HG03108 (cell line): ENCODE measurements at regions not wholly inside any gene's neighbourhood (a gene's known extent, or its start where the extent isn't known, plus 50 kb on each side); places are given as distances from the start of the nearest gene placed in this dataset.

Source experiments
- ATAC-seq: cut with Tn5 transposase; IDR thresholded peaks from one replicate; pipeline ENCODE4 v1.9.1; 2021; ENCODE audit warnings: moderate library complexity; ENCODE audit not compliant: unreplicated experiment

DNA sequence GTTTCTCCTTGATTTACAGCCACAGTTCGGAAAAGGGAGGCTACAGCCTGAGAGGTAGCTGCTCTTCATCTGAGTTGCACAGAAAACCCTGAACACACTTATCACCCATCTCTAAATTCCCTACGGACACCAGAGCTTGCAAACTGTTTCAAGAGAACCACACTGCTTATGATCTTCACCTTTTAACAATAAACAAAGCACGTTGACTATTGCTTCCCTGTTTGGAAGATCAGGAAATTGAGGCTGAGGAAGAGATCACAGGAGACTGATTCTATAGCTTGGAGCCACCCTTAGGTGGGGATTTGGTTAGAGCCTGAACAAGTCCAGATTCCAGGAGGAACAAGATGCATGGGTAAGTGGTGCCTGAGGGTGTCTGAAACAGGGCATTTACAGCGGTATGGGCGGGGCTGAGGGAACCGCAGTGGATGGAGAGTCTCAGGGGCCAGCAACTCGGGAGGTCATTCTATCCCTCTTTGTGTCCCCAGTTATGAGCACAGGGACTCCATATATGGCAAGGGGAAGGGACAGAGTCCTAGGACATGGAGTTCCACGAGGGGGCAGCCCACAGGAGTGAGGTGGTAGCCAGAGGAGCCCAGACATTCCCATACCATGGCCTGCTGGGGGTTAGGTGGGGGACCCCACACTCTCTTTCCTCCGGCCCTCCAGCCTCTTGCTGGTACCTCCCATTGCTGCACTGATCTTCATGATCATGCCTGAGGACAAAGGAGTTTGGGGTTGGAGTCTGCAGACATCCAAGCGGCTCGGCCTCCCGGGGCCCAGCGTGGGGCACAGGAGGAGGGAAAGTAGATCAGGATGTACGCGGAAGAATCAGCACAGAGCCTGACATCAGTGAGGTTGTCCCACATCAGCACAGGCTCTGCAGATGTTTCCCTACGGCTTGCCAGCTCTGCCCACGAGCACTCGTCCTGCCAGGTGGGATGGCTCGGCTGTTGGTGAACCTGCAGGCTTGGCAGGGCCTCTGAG lies 162.3 kb upstream of the ZNF536 start:
- no peak for ATAC-seq

DNA sequence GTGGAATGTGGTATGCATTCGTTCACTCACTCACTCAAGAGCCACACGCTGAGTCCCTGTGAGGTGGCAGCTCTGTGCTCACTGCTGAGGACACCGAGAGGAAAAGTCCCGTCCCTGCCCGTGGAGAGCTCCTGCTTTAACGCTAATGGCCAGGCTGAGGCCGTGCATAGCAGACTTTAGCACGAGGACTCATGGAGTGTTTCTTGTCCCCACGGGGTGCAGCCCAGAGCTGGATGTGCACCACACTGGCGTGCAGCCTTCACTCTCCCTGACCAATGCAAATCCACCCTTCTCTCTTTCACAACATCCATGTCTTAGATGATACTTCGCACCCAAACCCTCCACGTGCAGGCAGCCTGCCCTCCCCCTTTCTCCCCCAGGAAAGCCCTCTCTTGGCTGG lies 159.6 kb upstream of the ZNF536 start:
- ATAC-seq, result no peak

DNA sequence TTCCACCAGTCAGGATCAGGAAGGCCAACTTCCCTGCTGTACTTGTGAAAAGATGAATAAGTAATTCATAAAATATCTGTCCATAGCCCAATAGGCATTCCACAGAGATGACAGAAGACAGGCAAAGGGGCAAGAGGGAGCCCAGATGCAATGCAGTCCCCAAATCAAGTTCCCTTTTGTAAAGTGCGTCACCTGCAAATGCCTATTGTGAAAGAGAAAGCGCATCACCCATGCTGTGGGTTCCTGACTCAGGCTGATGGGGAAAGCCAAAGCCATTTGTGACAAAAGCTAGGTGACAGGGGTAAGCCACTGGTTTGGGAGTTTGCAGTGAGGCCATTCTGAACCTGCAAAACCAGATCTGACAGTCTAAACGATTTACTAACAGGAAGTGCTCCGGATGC lies 157.5 kb upstream of the ZNF536 start:
- ATAC-seq, result no peak

DNA sequence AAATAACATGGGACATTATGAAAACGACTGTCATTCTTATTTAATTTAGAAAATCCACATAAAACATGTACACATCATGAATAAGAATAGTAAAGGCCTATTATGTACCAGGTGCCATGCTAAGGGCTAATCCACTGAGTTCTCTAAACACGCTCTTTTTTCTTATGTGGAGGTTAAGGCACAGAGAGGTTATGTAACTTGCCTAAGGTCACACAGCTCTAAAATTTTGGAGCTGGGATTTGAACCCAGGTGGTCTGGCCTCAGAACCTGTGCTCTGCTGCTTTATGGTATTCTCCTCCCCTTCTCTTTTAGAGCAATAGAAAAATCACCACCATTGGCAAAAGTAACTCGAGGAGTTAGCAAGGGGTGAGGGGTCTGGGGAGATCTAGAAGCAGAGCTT lies 156.9 kb upstream of the ZNF536 start:
- no peak for ATAC-seq

DNA sequence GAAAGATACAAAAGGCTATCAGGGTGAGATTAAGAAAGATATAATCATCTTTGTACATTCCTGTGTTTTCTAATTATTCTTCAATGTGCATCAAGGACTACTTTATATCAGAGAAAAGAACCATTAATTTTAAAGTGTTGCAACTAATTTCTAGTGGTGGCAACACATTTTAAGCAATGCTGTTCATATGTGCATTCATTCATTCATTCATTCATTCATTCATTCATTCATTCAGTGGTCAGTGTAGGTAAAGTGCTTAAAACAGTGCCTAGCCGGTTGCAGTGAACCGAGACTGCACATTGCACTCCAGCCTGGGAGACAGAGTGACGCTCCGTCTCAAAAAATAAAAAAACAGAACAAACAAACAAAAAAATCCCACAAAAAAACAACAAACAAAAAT lies 155.7 kb upstream of the ZNF536 start:
- no peak for ATAC-seq

DNA sequence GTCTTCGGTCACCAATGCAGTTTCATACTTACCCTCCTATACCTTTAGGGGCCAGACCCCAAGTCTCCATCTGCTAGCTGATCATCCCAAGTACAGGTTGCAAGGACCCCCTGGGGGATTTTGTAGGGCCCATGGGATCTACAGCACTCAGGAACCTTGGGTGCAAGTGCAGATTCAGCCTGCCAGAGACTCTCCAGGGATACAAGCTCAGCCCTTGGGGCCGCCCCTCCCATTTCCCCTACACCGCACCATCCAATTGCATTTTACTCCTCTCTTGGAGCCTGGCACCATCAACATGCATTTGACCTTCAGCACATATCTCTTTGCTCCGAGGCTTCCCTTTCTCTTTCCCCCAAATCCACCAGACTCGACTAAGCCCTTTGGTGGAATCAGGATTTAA lies 154.7 kb upstream of the ZNF536 start:
- ATAC-seq, result no peak

DNA sequence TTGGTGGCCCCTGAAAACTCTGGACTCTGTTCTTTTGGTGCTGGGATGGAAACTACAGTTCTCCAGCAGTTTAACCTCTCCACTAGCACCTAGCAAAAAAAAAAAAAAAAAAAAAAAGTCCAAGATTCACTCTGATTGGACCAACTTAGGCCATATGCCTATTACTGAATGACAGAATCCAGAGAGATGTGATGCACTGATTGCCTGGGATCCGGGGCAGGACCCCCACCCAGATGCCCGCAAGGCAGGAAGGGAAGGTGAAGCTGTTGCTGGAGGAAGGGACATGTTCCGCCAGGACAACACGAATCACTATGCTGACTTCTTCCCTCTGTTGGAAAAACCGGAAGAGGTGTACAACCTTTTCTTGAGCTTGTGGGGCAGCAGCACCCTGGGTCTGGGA lies 152.5 kb upstream of the ZNF536 start:
- ATAC-seq, result no peak

DNA sequence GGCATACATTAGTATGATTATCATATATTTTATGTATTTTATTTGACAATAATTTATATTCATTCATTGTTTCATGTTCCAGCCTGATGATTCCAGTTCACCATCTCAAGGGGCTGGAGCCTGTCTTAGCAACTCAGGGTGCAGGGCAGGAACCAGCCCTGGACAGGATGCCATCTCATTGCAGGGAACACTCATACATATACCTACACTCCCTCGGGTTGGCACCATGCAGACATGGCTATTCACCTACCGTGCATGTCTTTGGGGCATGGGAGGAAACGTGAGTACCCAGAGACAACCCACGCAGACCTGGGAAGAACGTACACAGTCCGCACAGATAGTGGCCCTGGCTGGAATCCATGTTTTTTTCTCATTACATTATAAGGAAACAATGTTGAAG lies 151.0 kb upstream of the ZNF536 start:
- ATAC-seq, result no peak

DNA sequence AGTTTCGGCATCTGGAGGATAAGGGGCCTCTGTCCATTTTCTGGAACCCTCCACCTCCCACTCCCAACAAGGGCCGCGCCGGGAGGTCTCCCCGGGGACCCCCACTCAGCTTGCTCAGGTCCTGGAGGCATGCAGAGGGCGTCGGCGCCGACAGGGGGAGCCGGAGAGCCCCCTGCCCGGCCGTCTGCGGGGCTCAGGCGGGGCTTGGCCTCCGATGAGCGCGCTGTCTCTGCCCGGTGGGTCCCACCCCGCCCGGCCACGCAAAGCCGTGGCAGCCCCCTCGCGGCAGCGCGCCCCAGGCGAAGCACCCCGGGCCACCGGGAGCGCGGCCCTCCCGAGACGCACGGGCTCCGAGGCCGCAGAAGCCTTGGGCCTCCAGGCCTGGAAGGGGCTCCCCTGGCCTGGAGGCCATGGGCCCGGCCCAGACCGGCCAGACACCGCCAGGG lies 149.7 kb upstream of the ZNF536 start:
- no peak for ATAC-seq

DNA sequence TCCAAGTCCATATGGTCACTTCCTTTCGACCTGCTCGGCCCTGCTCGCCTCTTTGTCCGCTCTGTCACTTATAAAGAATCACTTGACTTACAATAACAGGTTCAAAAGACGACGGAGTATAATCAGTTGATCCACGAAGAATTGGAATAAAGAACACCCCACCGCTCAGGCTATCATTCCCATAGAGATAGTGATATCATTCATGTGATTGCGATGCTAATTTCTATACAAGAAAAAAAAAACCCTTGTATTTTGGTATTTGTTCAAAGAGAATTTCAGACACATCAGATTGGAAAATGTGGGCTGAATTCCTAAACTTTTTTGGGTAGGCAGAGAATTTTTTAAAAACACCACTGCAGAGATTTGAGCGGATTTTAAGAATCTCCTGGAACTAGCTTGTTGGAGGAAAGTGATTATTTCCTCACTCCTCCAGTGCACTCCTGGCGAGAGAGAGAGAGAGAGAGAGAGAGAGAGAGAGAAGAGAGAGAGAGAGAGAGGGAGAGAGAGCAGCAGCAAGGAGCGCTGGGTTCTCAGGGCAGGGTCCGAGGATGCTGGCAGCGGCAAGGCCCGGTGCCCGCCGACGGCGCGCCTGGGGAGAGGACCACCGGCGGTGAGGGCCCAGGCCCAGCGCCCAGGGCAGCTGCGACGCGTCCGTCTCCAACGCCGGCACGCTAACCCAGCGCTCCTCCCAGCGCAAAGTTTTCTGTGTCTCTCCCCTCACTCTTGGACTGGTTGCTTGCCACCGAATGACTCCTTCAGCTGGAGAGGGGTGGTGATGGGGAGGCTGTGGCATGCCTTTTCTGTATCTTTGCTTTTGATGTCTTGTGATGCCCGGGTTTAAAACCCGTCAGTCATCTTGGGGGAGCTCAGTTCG lies 149.0 kb upstream of the ZNF536 start:
- ATAC-seq, result no peak

DNA sequence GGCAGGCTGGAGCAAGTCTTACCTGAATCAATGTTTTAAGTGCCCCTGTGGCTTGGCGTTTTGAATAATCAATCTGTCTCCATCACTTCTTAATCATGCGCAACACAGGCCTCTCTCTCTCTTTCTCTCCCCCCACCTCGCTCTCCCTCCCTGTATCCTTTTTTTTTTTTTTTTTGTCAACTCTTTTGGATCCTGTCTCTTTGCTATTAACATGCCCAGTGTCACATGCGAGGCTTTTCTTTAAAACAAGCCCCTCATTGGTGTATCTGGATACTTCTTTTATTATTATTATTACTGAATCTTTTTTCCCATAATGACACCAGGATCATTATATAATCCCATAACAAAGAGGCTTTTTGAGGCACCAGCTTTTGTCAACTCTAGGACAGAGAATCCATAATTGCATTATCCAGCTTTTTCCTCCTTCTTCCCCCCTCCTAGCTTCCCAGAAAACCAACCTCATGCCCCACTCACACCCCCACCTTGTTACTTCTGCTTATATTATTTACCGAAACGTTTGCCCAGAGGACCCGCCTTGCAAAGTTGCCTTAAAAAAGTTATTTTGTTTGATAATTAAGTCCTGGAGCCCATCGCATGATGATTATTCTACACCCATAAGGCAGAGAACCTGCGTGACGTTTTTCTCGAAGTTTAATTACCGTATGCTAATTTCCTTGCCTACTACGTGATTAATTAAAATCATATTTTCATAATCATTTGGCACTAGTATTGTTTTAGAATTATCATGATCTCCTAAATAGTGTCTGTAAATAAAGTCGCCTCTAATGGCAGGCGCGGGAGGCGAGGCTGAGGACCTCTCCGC lies 148.1 kb upstream of the ZNF536 start:
- no peak for ATAC-seq

DNA sequence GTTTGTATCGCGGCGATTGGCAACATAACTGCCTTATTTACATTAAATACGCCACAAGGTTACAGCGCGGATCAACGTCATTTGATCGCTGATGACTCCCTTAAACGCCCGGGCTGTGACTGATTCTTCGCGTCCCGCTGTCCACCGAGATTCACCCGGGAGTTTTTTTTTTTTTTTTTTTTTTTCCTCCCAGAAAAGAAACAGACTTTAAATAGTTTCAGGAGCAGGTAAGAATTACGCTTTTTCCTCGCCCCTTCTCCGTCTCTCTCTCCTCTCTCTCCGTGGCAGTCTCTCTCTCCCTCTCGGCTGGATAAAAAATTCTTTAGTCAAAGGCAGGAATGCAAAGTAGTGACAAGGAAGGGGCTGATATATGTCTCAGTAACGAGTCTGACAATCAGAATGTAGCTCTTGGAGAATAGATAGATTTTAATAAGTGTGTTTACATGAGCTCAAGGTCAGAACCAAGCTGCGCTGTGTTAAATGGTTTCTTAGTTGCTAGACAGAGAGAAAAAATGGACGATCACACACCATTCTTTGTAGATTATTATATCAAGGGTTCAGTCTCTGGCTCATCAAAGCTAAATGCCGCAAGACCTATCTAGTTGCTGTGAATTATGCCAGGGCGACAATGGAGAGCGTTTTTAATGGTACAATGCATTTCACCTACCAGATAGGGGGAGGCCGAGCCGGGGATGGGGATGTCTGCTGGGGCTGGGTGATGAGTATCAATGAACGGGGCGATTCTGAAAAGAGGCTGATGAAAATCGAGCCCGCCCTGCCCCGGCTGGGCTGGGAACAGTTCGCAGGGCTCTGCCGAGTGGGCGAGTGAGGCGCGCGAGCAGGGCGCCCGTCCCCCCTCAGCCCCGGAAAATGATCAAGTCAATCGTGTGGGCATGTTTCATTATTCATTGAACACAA lies 147.2 kb upstream of the ZNF536 start:
- ATAC-seq, result no peak

DNA sequence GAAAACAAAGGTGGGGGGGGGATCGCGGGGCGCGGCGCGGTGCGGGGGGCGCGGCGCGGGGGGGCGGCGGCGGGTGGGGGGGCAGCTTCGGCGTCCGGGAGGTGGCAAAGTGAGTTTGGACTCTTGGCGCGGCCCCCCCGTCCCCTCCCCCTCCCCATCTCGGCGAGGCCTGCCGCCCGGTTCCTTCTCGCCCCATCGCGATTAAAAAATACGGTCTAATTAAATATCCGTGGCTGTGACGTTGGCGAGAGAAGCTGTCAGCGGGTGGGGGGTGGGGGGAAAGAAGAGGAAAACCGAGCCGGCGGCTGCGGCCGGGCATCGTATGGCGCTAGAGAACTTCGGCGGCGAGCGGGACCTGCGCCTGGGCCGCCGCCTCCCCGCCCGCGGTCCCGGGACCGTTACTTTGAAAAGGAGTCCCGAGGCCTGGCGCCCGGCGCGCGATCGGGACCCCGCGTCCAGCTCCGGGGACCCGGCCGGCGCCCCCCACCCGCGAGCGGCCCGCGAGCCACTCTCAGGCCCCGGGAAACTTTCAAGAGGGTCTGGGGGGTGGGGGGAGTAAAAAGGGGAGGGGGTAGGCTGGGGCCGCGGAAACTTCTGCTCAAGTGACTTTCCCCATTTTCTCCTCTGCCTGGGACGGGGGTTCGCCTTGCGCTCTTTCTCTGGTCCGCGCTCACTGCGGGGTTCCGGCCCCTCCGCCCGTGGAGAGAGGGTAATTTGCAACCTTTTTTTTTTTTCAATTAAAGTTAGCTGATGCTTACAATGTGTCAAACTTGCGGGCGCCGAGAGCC lies 146.3 kb upstream of the ZNF536 start:
- ATAC-seq, result no peak

DNA sequence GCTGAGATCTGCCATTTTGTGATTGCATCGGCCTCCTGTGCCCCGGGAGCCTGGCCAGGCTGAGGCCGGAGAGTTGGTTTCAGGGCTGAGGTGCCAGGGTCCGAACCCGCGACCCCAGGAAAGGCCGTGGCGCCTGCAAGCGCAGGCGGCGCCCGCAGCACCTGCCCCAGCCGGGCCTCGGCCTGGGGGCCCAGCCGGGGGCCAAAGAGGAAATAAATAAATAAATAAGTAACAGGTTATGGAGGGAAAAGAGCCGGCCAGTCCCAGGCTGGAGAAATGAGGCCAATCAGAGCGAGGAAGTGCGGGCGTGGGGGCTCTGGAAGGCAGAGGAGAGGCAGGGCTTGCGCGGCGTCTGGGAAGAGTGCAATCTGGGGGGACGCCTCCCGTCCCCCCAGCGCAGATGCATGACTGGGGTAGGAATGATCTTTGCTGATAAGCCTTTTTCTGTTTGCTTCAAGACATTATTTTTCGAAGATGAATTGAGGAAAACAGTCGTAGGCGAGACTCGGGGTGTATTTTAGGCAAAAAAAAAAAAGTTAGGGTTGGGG lies 145.6 kb upstream of the ZNF536 start:
- ATAC-seq, result no peak

DNA sequence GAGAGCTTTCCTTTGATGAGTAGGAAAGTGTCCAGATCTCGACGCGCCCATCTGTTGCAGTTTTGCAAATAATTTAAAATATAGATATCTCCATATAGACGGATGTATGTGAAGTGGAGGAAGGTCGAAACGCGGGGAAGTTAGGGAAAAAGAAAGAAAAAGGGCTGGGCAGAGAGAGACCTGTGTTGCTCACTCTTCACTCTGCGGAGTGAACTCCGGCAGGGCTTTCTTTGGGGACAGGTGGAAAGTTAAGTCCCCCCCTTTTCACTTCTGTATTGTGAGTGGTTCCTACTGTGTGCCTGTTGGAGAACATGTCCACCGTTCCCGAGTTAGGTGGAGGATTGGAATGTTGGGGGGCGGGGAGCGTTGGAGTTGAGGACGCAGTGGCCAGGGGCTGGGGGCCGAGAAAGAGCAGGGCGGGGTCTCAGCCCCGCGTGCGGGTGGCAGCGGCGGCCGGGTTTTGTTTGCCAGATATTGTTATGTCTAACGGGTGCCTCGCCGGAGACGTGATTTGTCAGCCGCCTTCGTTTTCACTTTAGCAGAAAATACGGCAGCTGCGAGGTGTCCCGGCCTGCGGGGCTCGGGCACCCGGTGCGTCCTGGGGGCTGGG lies 145.1 kb upstream of the ZNF536 start:
- no peak for ATAC-seq

DNA sequence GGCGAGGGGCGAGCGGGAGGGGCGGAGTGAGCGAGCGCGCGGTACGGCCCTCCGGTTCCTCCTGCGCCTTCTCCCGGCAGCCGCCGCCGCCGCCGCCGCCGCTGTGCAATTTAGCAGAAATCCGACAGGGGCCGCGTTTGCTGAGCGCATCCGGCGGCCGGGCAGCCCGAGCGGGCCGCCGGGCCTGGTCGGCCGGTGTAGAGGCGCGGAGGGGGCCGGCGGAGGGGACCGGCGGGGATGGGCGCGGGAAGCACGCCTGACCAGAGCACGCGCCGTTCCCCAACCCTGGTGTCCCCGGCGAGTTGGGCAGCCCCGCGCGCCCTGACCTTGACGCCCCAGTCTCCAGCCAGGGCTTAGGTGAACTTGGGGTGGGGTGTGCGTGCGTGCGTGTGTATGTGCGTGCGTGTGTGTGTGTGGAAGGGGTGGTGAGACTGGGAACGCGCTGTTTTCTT lies 144.5 kb upstream of the ZNF536 start:
- peak; percentile 93 for ATAC-seq

DNA sequence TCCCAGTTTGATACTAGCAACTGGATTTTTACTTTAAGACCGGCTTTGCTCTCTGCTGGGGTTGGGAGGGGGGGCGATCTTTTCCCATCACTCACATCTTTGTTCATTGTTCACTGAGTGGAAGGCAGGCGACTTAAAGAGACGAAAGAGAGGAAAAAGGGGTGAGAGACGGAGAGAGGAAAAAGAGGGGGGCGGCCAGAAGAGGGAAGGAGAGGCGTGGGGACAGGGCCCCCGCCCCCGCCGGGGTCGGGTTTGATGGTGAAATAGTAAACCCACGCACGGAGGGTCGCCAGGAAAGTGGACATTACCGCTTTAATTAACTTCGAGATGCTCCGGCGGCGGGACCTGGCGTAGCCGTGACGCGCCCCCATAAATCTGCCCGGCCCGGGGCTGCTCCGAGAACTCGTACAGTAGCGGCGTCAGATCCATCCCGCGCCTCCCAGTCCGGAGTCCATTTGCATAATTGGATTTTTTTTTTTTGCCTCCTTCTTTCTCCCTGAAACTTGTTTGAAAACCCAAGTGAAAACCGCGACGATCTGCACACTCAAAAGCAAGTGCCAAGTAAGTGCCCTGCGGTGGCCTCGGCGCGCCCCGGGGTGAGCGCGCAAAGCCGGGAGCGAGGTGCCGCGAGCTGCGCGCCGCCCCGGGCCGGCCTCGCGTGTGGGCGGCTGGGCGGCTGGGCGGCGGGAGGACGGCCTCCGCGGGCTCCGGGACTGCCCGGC lies 143.9 kb upstream of the ZNF536 start:
- ATAC-seq, result no peak
